H9 (cell line): ENCODE measurements at regions not wholly inside any gene's neighbourhood (a gene's known extent, or its start where the extent isn't known, plus 50 kb on each side); places are given as distances from the start of the nearest gene placed in this dataset.

Source experiments
- DNase-seq: peaks from one replicate; pipeline ENCODE4 v3.0.0-alpha.2; 2017
- H2AFZ ChIP-seq: one replicate; pipeline ENCODE4 v1.6.1; 2013; ENCODE audit warnings: mild to moderate bottlenecking, low read length, control low read depth, moderate library complexity
- H2AK5ac ChIP-seq: 2 replicates; pipeline ENCODE4 v1.6.1; 2013; ENCODE audit warnings: low read length, control low read depth, mixed read lengths; ENCODE audit not compliant: insufficient read length
- H2BK120ac ChIP-seq: one replicate; pipeline ENCODE4 v1.6.1; 2013; ENCODE audit warnings: low read depth, mild to moderate bottlenecking, low read length, control low read depth, inconsistent platforms; ENCODE audit not compliant: poor library complexity, severe bottlenecking
- H2BK12ac ChIP-seq: 2 replicates; pipeline ENCODE4 v1.6.1; 2013; ENCODE audit warnings: low read length, control low read depth, mixed read lengths, low read depth; ENCODE audit not compliant: insufficient read length
- H2BK15ac ChIP-seq: 2 replicates; pipeline ENCODE4 v1.6.1; 2013; ENCODE audit warnings: low read depth, low read length, control low read depth
- H2BK20ac ChIP-seq: one replicate; pipeline ENCODE4 v1.6.1; 2013; ENCODE audit warnings: low read depth, mild to moderate bottlenecking, low read length, control low read depth, inconsistent platforms; ENCODE audit not compliant: poor library complexity, severe bottlenecking
- H2BK5ac ChIP-seq: 2 replicates; pipeline ENCODE4 v1.6.1; 2013; ENCODE audit warnings: low read length, control low read depth, mixed read lengths; ENCODE audit not compliant: insufficient read length
- H3K14ac ChIP-seq: 2 replicates; pipeline ENCODE4 v1.6.1; 2013; ENCODE audit warnings: low read length, control low read depth; ENCODE audit not compliant: insufficient read depth
- H3K18ac ChIP-seq: 2 replicates; pipeline ENCODE4 v1.6.1; 2013; ENCODE audit warnings: low read depth, mild to moderate bottlenecking, mixed read lengths, low read length, control low read depth; ENCODE audit not compliant: insufficient read length
- H3K23ac ChIP-seq: 2 replicates; pipeline ENCODE4 v1.6.1; 2013; ENCODE audit warnings: low read length, control low read depth, mixed read lengths, low read depth; ENCODE audit not compliant: insufficient read length
- H3K23me2 ChIP-seq: 2 replicates; pipeline ENCODE4 v1.6.1; 2013; ENCODE audit warnings: low read depth, mild to moderate bottlenecking, mixed read lengths, low read length, control low read depth; ENCODE audit not compliant: insufficient read length, poor library complexity, severe bottlenecking
- H3K27ac ChIP-seq: 2 replicates; pipeline ENCODE4 v1.5.1; 2013; ENCODE audit warnings: low read length, control low read depth, mixed read lengths, low read depth; ENCODE audit not compliant: insufficient read length
- H3K27me3 ChIP-seq: 2 replicates; pipeline ENCODE4 v1.6.1; 2013; ENCODE audit warnings: low read length, control low read depth, inconsistent platforms; ENCODE audit not compliant: insufficient read depth
- H3K4ac ChIP-seq: 2 replicates; pipeline ENCODE4 v1.6.1; 2013; ENCODE audit warnings: low read depth, mild to moderate bottlenecking, control low read depth, inconsistent platforms, low read length, moderate library complexity
- H3K4me1 ChIP-seq: 2 replicates; pipeline ENCODE4 v1.6.1; 2013; ENCODE audit warnings: low read length, control low read depth, inconsistent platforms; ENCODE audit not compliant: insufficient read depth
- H3K4me2 ChIP-seq: 2 replicates; pipeline ENCODE4 v1.6.1; 2013; ENCODE audit warnings: low read length, control low read depth, mixed read lengths; ENCODE audit not compliant: insufficient read length, insufficient read depth
- H3K56ac ChIP-seq: 2 replicates; pipeline ENCODE4 v1.6.1; 2013; ENCODE audit warnings: low read depth, mild to moderate bottlenecking, mixed read lengths, low read length, control low read depth; ENCODE audit not compliant: insufficient read length
- H3K79me1 ChIP-seq: 2 replicates; pipeline ENCODE4 v1.6.1; 2013; ENCODE audit warnings: low read depth, mild to moderate bottlenecking, moderate library complexity, low read length, control low read depth, inconsistent platforms; ENCODE audit not compliant: insufficient read depth, poor library complexity, severe bottlenecking
- H3K79me2 ChIP-seq: 2 replicates; pipeline ENCODE4 v1.6.1; 2013; ENCODE audit warnings: low read length, control low read depth, inconsistent platforms; ENCODE audit not compliant: insufficient read depth
- H3K9ac ChIP-seq: 2 replicates; pipeline ENCODE4 v1.6.1; 2013; ENCODE audit warnings: low read length, control low read depth, mixed read lengths; ENCODE audit not compliant: insufficient read length; ENCODE audit errors: extremely low read depth
- H3K9me3 ChIP-seq: one replicate; pipeline ENCODE4 v1.6.1; 2013; ENCODE audit warnings: low read depth, low read length, inconsistent platforms; ENCODE audit not compliant: control insufficient read depth
- H3T11ph ChIP-seq: one replicate; pipeline ENCODE4 v1.6.1; 2013; ENCODE audit warnings: mild to moderate bottlenecking, low read length, control low read depth, inconsistent platforms
- H4K20me1 ChIP-seq: one replicate; pipeline ENCODE4 v1.6.1; 2013; ENCODE audit not compliant: control insufficient read depth, insufficient read length, insufficient read depth
- H4K5ac ChIP-seq: 2 replicates; pipeline ENCODE4 v1.6.1; 2013; ENCODE audit warnings: low read depth, mild to moderate bottlenecking, mixed read lengths, low read length, control low read depth; ENCODE audit not compliant: insufficient read length
- H4K8ac ChIP-seq: replicated peaks from 2 replicates; pipeline ENCODE4 v1.6.1; 2013; ENCODE audit warnings: low read length, control low read depth, mixed read lengths, low read depth; ENCODE audit not compliant: insufficient read length
- H4K91ac ChIP-seq: 2 replicates; pipeline ENCODE4 v1.6.1; 2013; ENCODE audit warnings: low read depth, mild to moderate bottlenecking, moderate library complexity, mixed read lengths, low read length, control low read depth; ENCODE audit not compliant: insufficient read length
- H3K27ac Mint-ChIP-seq, 3 experiments: 2 replicates in 2 of 3; 3 replicates in 1 of 3; pipeline ENCODE4 v1.8.0; 2020 to 2021; ENCODE audit warnings: mixed read lengths in 3 of 3, mild to moderate bottlenecking in 1 of 3, moderate library complexity in 1 of 3
- H3K27me3 Mint-ChIP-seq: 2 replicates; pipeline ENCODE4 v1.8.0; 2021; ENCODE audit warnings: low read depth, mild to moderate bottlenecking, moderate library complexity, mixed read lengths
- H3K36me3 Mint-ChIP-seq, 3 experiments: 2 replicates in 2 of 3; 3 replicates in 1 of 3; pipeline ENCODE4 v1.8.0; 2020 to 2021; ENCODE audit warnings: low read depth in 3 of 3, mixed read lengths in 3 of 3; ENCODE audit not compliant: insufficient read depth in 1 of 3
- H3K4me1 Mint-ChIP-seq, 2 experiments: 2 replicates each; pipeline ENCODE4 v1.8.0; 2020; ENCODE audit warnings: mixed read lengths in 2 of 2
- H3K4me3 Mint-ChIP-seq, 2 experiments: 2 replicates in 1 of 2; 3 replicates in 1 of 2; pipeline ENCODE4 v1.8.0; 2020 to 2021; ENCODE audit warnings: mild to moderate bottlenecking in 2 of 2, mixed read lengths in 2 of 2, moderate library complexity in 1 of 2
- H3K9me3 Mint-ChIP-seq, 2 experiments: 2 replicates in 1 of 2; 3 replicates in 1 of 2; pipeline ENCODE4 v1.8.0; 2020; ENCODE audit warnings: mild to moderate bottlenecking in 2 of 2, mixed read lengths in 2 of 2, moderate library complexity in 1 of 2
- CTCF ChIP-seq: fragments of 200-600 bp; sonication (generic); conservative IDR thresholded peaks from 3 replicates; pipeline ENCODE4 v1.8.0; 2021; ENCODE audit warnings: antibody characterized with exemption, mild to moderate bottlenecking
- WGBS: extraction: QIAGEN DNeasy Blood & Tissue Kit; methylation state at CpG from one replicate; pipeline ENCODE4 v1.1.7; 2013; ENCODE audit warnings: missing lambda C conversion rate, low lambda C conversion rate, mixed read lengths; ENCODE audit not compliant: insufficient read length; ENCODE audit errors: extremely low coverage; 5-methylcytosine and 5-hydroxymethylcytosine counted together

DNA sequence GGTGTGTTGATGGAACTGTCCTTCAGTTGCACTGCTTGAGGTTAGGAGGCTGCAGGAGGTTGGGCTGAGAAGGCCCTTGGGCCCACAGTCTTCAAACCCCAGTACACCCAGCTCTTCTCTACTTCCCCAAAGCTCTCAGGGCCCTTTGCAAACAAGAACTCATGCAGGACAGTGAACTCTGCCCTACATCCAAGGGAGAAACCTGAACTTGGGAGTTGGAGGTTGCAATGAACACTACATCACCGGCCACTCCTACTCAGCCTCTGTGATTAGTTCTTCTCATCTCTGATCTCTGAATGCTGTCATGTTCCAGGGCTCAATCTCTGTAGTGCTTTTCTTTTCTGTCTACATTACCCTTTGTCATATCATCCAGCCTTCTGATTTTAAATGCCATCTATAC, 148.5 kb upstream of the PDE7B start:
- H3K79me2 ChIP-seq, result no peaks in the 10 kb centered on the region
- H2BK5ac ChIP-seq, result no peak overlapping the region
- H3K4ac ChIP-seq, result no peak overlapping the region
- no peaks in the 10 kb centered on the region for H4K20me1 ChIP-seq
- H3K4me2 ChIP-seq, result no peak overlapping the region
- Mint-ChIP-seq H3K36me3 (no peaks in the 10 kb centered on the region), H3K4me1 (no peaks in the 10 kb centered on the region), H3K27me3 (no peaks in the 10 kb centered on the region), H3K9me3 (no peaks in the 10 kb centered on the region; a peak in 1 of 5 replicates), H3K27ac (no peak overlapping the region), H3K4me3 (no peak overlapping the region)
- H2BK120ac ChIP-seq, result no peak overlapping the region
- no peaks in the 10 kb centered on the region for H3K79me1 ChIP-seq
- no peak overlapping the region for H2AK5ac ChIP-seq
- no peak overlapping the region for H3K23ac ChIP-seq
- no peak overlapping the region for H2BK15ac ChIP-seq
- no peak overlapping the region for H2BK20ac ChIP-seq
- H3K9ac ChIP-seq, result no peak overlapping the region
- H3K27me3 ChIP-seq, result no peaks in the 10 kb centered on the region
- no CpG with 5 or more reads among the region's 1 CpG for WGBS
- no peak overlapping the region for H4K91ac ChIP-seq
- H2BK12ac ChIP-seq, result no peak overlapping the region
- no peak overlapping the region for H4K5ac ChIP-seq
- no peak for DNase-seq
- no peak overlapping the region for H3K14ac ChIP-seq
- no peak overlapping the region for H3K27ac ChIP-seq
- no peaks in the 10 kb centered on the region for H3K23me2 ChIP-seq
- H3K56ac ChIP-seq, result no peak overlapping the region
- H3K9me3 ChIP-seq, result no peaks in the 10 kb centered on the region
- no peak overlapping the region for H2AFZ ChIP-seq
- H3K4me1 ChIP-seq, result no peaks in the 10 kb centered on the region
- H3T11ph ChIP-seq, result no peak overlapping the region
- no peak for TF ChIP-seq CTCF
- H3K18ac ChIP-seq, result no peak overlapping the region
- H4K8ac ChIP-seq, result no peak overlapping the region
